GM18867 (cell line): ENCODE measurements at regions not wholly inside any gene's neighbourhood (a gene's known extent, or its start where the extent isn't known, plus 50 kb on each side); places are given as distances from the start of the nearest gene placed in this dataset.

ENCODE experiments used
- ATAC-seq: cut with Tn5 transposase; IDR thresholded peaks from one replicate; pipeline ENCODE4 v1.9.1; 2021; ENCODE audit warnings: mild to moderate bottlenecking, moderate library complexity; ENCODE audit not compliant: unreplicated experiment

- no peak for ATAC-seq
Measured at GRCh38 chr11:110891411-110891810, 179.2 kb upstream of the ARHGAP20 start.

- no peak for ATAC-seq
Measured at GRCh38 chr11:110890995-110891394, 178.8 kb upstream of the ARHGAP20 start.

- no peak for ATAC-seq
Measured at GRCh38 chr11:110886288-110886970, 174.2 kb upstream of the ARHGAP20 start.

GRCh38 chr11:110883256-110883655, 171.0 kb upstream of the ARHGAP20 start:
- ATAC-seq: no peak

GRCh38 chr11:110878513-110878912, 166.3 kb upstream of the ARHGAP20 start:
- no peak for ATAC-seq

- no peak for ATAC-seq
Measured at GRCh38 chr11:110874437-110875030, 162.3 kb upstream of the ARHGAP20 start.

GRCh38 chr11:110873975-110874374, 161.7 kb upstream of the ARHGAP20 start:
- no peak for ATAC-seq

- ATAC-seq: no peak
Measured at GRCh38 chr11:110870816-110871522, 158.7 kb upstream of the ARHGAP20 start.

GRCh38 chr11:110867951-110868350, 155.7 kb upstream of the ARHGAP20 start:
- no peak for ATAC-seq

GRCh38 chr11:110866081-110866480, 153.8 kb upstream of the ARHGAP20 start:
- ATAC-seq: no peak

GRCh38 chr11:110862407-110862806, 150.2 kb upstream of the ARHGAP20 start:
- ATAC-seq: no peak

- ATAC-seq: no peak
Measured at GRCh38 chr11:110860461-110860860, 148.2 kb upstream of the ARHGAP20 start.

- ATAC-seq: no peak
Measured at GRCh38 chr11:110859998-110860397, 147.8 kb upstream of the ARHGAP20 start.

GRCh38 chr11:110859240-110859840, 147.1 kb upstream of the ARHGAP20 start:
- ATAC-seq: no peak

GRCh38 chr11:110858547-110858921, 146.3 kb upstream of the ARHGAP20 start:
- ATAC-seq: no peak

- no peak for ATAC-seq
Measured at GRCh38 chr11:110857892-110858546, 145.8 kb upstream of the ARHGAP20 start.

GRCh38 chr11:110856996-110857812, 145.0 kb upstream of the ARHGAP20 start:
- ATAC-seq: no peak

GRCh38 chr11:110856340-110856739, 144.1 kb upstream of the ARHGAP20 start:
- no peak for ATAC-seq

GRCh38 chr11:110855191-110855590, 143.0 kb upstream of the ARHGAP20 start:
- ATAC-seq: no peak

GRCh38 chr11:110852921-110853490, 140.8 kb upstream of the ARHGAP20 start:
- no peak for ATAC-seq
